ENCODE measurements at regions not wholly inside any gene's neighbourhood (a gene's known extent, or its start where the extent isn't known, plus 50 kb on each side); places are given as distances from the start of the nearest gene placed in this dataset.

DNA sequence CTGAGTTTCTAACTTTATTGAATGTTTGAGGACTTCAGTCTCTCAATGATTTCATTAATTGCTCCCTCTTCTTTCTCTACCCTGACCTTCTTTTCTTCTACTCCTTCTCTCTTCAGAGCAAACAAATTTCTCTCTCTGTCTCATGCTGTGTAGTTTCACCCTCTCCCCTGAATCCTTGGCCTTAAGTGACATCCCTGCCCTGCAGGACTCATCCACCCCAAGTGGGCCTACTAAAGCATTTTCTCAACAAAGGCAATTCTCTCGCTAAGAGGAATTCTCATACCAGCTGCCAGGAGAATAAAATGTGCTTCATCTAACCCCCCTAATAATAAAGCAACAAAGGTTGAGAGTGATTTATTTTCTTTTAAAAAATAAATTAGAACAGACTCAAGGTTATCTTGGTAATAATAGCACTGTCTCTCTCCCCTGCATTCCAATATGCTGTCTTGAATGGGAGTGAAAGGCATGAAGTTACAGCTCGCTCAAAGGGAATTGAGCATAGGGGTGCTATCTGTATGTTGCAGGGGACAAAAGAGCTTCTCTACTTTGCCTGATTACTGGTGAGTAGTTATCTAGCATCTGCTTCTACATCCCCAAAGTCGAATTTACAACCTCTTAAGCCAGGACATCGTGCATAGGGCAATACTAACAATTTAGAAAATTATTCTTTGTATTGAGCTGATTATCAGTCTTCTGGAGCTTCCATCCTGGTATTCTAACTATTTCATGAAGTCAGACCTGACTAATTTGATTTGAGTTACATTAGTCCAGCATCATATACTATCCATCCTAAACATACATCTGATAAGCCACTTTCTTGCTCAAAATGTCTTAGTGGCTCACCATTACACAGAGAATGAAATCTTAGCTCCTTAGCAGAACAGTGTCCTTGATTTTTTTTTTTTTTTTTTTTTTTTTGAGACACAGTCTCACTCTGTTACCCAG is 76.9 kb upstream of the DNAJC19 start:
- H3K27me3 Mint-ChIP-seq (ENCODE audit: unreplicated experiment) = no peaks in the 10 kb centered on the region
- no peak overlapping the region for H3K27ac Mint-ChIP-seq (ENCODE audit: unreplicated experiment)
- DNase-seq (ENCODE audit: low spot score) = no peak
- no peaks in the 10 kb centered on the region for H3K9me3 Mint-ChIP-seq (ENCODE audit: unreplicated experiment)
- H3K36me3 Mint-ChIP-seq (ENCODE audit: low read depth, unreplicated experiment) = no peaks in the 10 kb centered on the region
- H3K4me3 Mint-ChIP-seq (ENCODE audit: unreplicated experiment) = no peak overlapping the region
- TF ChIP-seq, protein P1, sequence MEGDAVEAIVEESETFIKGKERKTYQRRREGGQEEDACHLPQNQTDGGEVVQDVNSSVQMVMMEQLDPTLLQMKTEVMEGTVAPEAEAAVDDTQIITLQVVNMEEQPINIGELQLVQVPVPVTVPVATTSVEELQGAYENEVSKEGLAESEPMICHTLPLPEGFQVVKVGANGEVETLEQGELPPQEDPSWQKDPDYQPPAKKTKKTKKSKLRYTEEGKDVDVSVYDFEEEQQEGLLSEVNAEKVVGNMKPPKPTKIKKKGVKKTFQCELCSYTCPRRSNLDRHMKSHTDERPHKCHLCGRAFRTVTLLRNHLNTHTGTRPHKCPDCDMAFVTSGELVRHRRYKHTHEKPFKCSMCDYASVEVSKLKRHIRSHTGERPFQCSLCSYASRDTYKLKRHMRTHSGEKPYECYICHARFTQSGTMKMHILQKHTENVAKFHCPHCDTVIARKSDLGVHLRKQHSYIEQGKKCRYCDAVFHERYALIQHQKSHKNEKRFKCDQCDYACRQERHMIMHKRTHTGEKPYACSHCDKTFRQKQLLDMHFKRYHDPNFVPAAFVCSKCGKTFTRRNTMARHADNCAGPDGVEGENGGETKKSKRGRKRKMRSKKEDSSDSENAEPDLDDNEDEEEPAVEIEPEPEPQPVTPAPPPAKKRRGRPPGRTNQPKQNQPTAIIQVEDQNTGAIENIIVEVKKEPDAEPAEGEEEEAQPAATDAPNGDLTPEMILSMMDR (IDR thresholded peaks at IDR 0.05; ENCODE audit: unreplicated experiment) = no peak
- no peaks in the 10 kb centered on the region for H3K4me1 Mint-ChIP-seq (ENCODE audit: unreplicated experiment)

DNA sequence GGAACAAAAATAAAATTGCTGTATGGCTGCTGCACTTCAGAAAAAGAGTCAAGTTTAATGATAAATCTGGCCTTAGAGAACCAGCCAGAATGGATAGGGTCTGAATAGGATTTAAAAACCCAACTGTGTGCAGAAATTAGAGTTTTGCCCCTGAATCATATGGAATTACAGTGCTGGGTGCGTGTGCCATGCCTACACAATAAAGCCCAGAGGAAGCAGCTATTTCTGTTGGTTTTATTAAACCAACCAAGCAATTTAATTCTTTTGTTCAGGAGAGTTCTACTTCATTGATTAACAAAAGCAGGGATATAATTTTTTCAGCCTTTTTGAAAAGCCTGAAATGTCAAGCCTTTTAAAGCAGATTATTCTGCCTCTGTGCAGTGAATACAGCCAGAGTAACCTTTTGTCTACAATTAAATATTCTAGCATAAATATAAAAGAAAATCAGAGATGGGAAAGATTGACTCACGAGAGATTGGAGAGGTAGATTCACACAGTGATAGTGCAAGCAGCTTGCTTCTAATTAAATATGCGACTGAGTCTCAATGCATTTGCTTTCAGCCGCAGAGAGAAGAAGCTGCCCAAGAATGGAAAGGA is 66.7 kb upstream of the DNAJC19 start:
- Mint-ChIP-seq H3K4me3 (ENCODE audit: unreplicated experiment) (no peak overlapping the region), H3K4me1 (ENCODE audit: unreplicated experiment) (no peaks in the 10 kb centered on the region), H3K9me3 (ENCODE audit: unreplicated experiment) (no peaks in the 10 kb centered on the region), H3K27ac (ENCODE audit: unreplicated experiment) (no peak overlapping the region), H3K27me3 (ENCODE audit: unreplicated experiment) (peaks cover 1% of the 10 kb centered on the region), H3K36me3 (ENCODE audit: low read depth, unreplicated experiment) (no peaks in the 10 kb centered on the region)
- DNase-seq (ENCODE audit: low spot score) = no peak
- TF ChIP-seq, protein P1 (IDR thresholded peaks at IDR 0.05; ENCODE audit: unreplicated experiment) = no peak

GRCh38 chr3:181054538-181054937 is 65.0 kb upstream of the DNAJC19 start:
- Mint-ChIP-seq H3K36me3 (ENCODE audit: low read depth, unreplicated experiment) (no peaks in the 10 kb centered on the region), H3K4me3 (ENCODE audit: unreplicated experiment) (no peak overlapping the region), H3K27ac (ENCODE audit: unreplicated experiment) (no peak overlapping the region), H3K4me1 (ENCODE audit: unreplicated experiment) (no peaks in the 10 kb centered on the region), H3K9me3 (ENCODE audit: unreplicated experiment) (no peaks in the 10 kb centered on the region), H3K27me3 (ENCODE audit: unreplicated experiment) (no peaks in the 10 kb centered on the region)
- no peak for DNase-seq (ENCODE audit: low spot score)
- TF ChIP-seq, protein P1 (IDR thresholded peaks at IDR 0.05; ENCODE audit: unreplicated experiment) = no peak

DNA sequence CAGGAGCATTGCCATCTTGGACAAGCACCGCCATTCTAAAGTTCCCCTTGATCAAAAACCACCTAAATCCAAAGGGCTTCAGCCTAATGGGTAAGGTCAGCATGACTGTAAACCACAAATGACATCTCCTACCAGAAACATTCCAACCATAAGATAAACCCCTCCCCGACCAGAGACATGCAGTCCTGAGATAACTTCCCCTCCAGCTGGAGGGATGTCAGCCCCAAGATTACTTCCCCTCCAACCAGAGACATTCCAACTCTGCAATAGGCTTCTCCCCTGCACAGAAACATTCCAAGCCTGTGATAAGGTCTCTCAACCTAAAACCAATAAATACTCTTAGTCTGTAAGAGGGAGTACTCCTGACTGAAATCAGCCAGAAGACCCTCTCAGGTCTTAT is 62.7 kb upstream of the DNAJC19 start:
- Mint-ChIP-seq H3K36me3 (ENCODE audit: low read depth, unreplicated experiment) (peaks cover 2% of the 10 kb centered on the region), H3K4me3 (ENCODE audit: unreplicated experiment) (no peak overlapping the region), H3K9me3 (ENCODE audit: unreplicated experiment) (peaks cover 2% of the 10 kb centered on the region), H3K27ac (ENCODE audit: unreplicated experiment) (no peak overlapping the region), H3K4me1 (ENCODE audit: unreplicated experiment) (no peaks in the 10 kb centered on the region), H3K27me3 (ENCODE audit: unreplicated experiment) (no peaks in the 10 kb centered on the region)
- TF ChIP-seq, protein P1 (IDR thresholded peaks at IDR 0.05; ENCODE audit: unreplicated experiment) = no peak
- DNase-seq (ENCODE audit: low spot score) = no peak

DNA sequence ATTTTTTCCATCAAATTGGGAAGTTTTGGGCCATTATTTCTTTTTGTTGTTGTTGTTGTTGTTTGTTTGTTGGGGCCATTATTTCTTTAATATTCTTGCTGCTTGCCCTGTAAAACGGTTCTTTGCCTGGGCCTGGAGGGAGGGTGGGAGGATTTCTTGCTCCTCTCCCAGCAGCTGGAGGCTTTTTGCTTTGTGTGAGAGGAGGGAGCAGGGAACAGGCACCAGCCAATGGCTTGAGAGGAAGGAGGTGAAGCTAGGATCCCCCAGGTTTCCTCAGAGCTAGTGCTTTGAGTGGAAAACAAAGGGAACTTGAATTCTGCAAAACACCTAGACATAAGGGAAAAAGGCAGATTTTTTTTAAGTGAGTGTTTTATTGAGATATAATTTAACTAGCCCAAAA is 61.2 kb upstream of the DNAJC19 start:
- H3K27me3 Mint-ChIP-seq (ENCODE audit: unreplicated experiment) = no peaks in the 10 kb centered on the region
- TF ChIP-seq, protein P1 (IDR thresholded peaks at IDR 0.05; ENCODE audit: unreplicated experiment) = no peak
- no peak overlapping the region for H3K4me3 Mint-ChIP-seq (ENCODE audit: unreplicated experiment)
- no peak overlapping the region for H3K27ac Mint-ChIP-seq (ENCODE audit: unreplicated experiment)
- H3K9me3 Mint-ChIP-seq (ENCODE audit: unreplicated experiment) = peaks cover 4% of the 10 kb centered on the region
- DNase-seq (ENCODE audit: low spot score) = no peak
- H3K4me1 Mint-ChIP-seq (ENCODE audit: unreplicated experiment) = no peaks in the 10 kb centered on the region
- H3K36me3 Mint-ChIP-seq (ENCODE audit: low read depth, unreplicated experiment) = peaks cover 4% of the 10 kb centered on the region
